ENCODE measurements at regions not wholly inside any gene's neighbourhood (a gene's known extent, or its start where the extent isn't known, plus 50 kb on each side); places are given as distances from the start of the nearest gene placed in this dataset.
A peak's percentile ranks its signal among the peaks of the same experiment; 100 is the strongest.

DNA sequence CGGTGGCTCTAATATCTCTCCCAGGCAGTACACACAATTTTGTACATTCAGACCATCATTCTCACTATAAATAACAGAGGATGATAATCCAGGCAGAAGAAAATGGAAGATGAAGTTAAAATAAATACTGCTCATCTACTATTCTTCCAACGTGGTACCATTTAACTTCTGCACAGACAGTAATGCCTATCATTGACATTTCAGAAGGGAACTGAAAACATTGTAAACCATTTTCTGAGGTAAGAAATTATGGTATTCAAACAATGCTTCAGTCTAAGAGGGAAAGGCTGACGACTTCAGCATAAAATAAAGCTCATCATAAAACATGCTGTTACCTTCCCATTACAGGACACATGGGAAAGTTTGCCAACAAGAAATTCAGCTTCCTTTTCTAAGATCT is 814.4 kb downstream of the NR4A2 start:
- Histone ChIP-seq H2BK20ac (ENCODE audit: low read length) (no peak overlapping the region), H2BK5ac (ENCODE audit: low read depth, low read length) (no peak overlapping the region), H3K4me1 (replicated peaks in 1 of 4; ENCODE audit: control insufficient read depth in 3 of 4, insufficient read depth in 4 of 4, low read length in 3 of 4) (no peaks in the 10 kb centered on the region), H3K4ac (replicated peaks; ENCODE audit: insufficient read length, low read depth, low read length) (no peak overlapping the region), H3K79me1 (ENCODE audit: low read depth, low read length) (no peaks in the 10 kb centered on the region), H2BK12ac (ENCODE audit: low read depth, low read length) (no peak overlapping the region), H3K56ac (replicated peaks; ENCODE audit: insufficient read length, low read depth, low read length) (no peak overlapping the region), H2BK15ac (ENCODE audit: low read length) (no peak overlapping the region), H2BK120ac (replicated peaks; ENCODE audit: low read depth, low read length) (no peak overlapping the region), H3K9ac (replicated peaks in 1 of 4; ENCODE audit: extremely low read depth in 1 of 4, low read depth in 3 of 4, low read length in 3 of 4) (no peak overlapping the region), H3K18ac (ENCODE audit: extremely low read depth, low read length) (no peak overlapping the region), H3K4me2 (ENCODE audit: insufficient read depth in 1 of 2, low read depth in 2 of 2, low read length in 2 of 2) (no peak overlapping the region), H3K79me2 (ENCODE audit: control insufficient read depth in 1 of 2, insufficient read depth in 2 of 2, low read length in 2 of 2) (no peaks in the 10 kb centered on the region), H4K5ac (ENCODE audit: insufficient read length, low read depth, low read length) (no peak overlapping the region), H3K14ac (ENCODE audit: insufficient read length) (no peak overlapping the region), H3K23me2 (ENCODE audit: low read depth, low read length) (no peaks in the 10 kb centered on the region; the same call in 1 of the 2 replicates), H3K23ac (ENCODE audit: insufficient read length) (no peak overlapping the region), H4K91ac (replicated peaks; ENCODE audit: insufficient read length, low read length) (no peak overlapping the region), H3K4me3 (ENCODE audit: extremely low read depth in 1 of 4, insufficient read depth in 2 of 4, low read depth in 3 of 4, low read length in 4 of 4) (no peak overlapping the region), H3K36me3 (ENCODE audit: control insufficient read depth in 2 of 4, insufficient read depth in 4 of 4, low read length in 3 of 4) (no peaks in the 10 kb centered on the region), H4K20me1 (replicated peaks in 1 of 2; ENCODE audit: control insufficient read depth in 1 of 2, insufficient read depth in 2 of 2, low read length in 2 of 2) (no peaks in the 10 kb centered on the region), H3K9me3 (ENCODE audit: insufficient read depth in 2 of 2, low read depth in 1 of 2, low read length in 1 of 2) (no peaks in the 10 kb centered on the region), H2AFZ (ENCODE audit: low read length) (0 out of 2 replicates have a peak overlapping the region, but pooled peaks have one; percentile 2), H4K8ac (ENCODE audit: extremely low read depth, insufficient read depth, low read length) (no peak overlapping the region), H3K27ac (ENCODE audit: low read depth, low read length) (no peak overlapping the region), H3K27me3 (replicated peaks in 1 of 4; ENCODE audit: control insufficient read depth in 3 of 4, extremely low read depth in 1 of 4, insufficient read depth in 3 of 4, low read length in 3 of 4) (no peaks in the 10 kb centered on the region), H2AK5ac (ENCODE audit: low read depth, low read length) (no peak overlapping the region)
- ChIA-PET POLR2A (ENCODE audit: partially characterized antibody) (no interaction called here), CTCF (ENCODE audit: partially characterized antibody) (no interaction called here)
- no peak for FAIRE-seq
- 90% methylated on average over 3 of the region's 3 CpGs; no CpG with 5 or more reads in 1 of the 2 experiments for WGBS, 2 experiments (ENCODE audit: extremely low coverage in 1 of 2, insufficient coverage in 1 of 2, insufficient read length in 1 of 2, insufficient replicate concordance in 2 of 2, low coverage in 1 of 2, low lambda C conversion rate in 2 of 2, missing lambda C conversion rate in 1 of 2)
- DNase-seq (ENCODE audit: low read depth in 1 of 2, low spot score in 2 of 2): no peak
- no peak for TF ChIP-seq RNF2 (IDR thresholded peaks at IDR 0.05; ENCODE audit: borderline replicate concordance, low read depth, low read length, missing control alignments, poor library complexity, severe bottlenecking)

Measured in H1 (cell line).